ENCODE measurements at regions not wholly inside any gene's neighbourhood (a gene's known extent, or its start where the extent isn't known, plus 50 kb on each side); places are given as distances from the start of the nearest gene placed in this dataset.

GRCh38 chr2:188145885-188146284, 145.8 kb upstream of the GULP1 start:
- TF ChIP-seq CTCF (conservative IDR thresholded peaks at IDR 0.05; ENCODE audit: low read depth, low read length) (no peak), EZH2 (IDR thresholded peaks at IDR 0.05; ENCODE audit: low read length, unreplicated experiment) (no peak), EZH2phosphoT487 (IDR thresholded peaks at IDR 0.05; ENCODE audit: borderline replicate concordance, low read length) (no peak)

Data from PC-3 (cell line).